SK-N-SH (cell line): ENCODE measurements at regions not wholly inside any gene's neighbourhood (a gene's known extent, or its start where the extent isn't known, plus 50 kb on each side); places are given as distances from the start of the nearest gene placed in this dataset.

Source experiments
- CTCF ChIA-PET: fragments of 300-600, 350-600 bp; formaldehyde crosslinking; extraction: SDS; loops from one replicate; lab custom pipeline; 2021; lab: Yijun Ruan, JAX
- POLR2A ChIA-PET: fragments of 350-600 bp; sonication (Branson Sonifier 250); formaldehyde crosslinking; extraction: SDS; loops from one replicate; lab custom pipeline; 2020; ENCODE audit warnings: antibody characterized with exemption, inconsistent platforms; lab: Yijun Ruan, JAX
- DNase-seq: peaks from one replicate; pipeline ENCODE4 v3.0.0; 2012
- H2AFZ ChIP-seq: fragments of 200-600 bp; sonication (generic); 2 replicates; pipeline ENCODE4 v1.8.1; 2016; ENCODE audit warnings: antibody characterized with exemption, mild to moderate bottlenecking, low read depth
- H3F3A ChIP-seq: fragments of 200-600 bp; sonication (generic); replicated peaks from 2 replicates; pipeline ENCODE3; 2016; ENCODE audit warnings: antibody characterized with exemption, mild to moderate bottlenecking; ENCODE audit not compliant: insufficient read depth
- H3K27ac ChIP-seq, 2 experiments: fragments of 200-500 bp in 1 of 2; fragments of 200-600 bp in 1 of 2; sonication (Bioruptor generic) in 1 of 2; sonication (generic), shearing (Covaris generic) in 1 of 2; 2 replicates each; pipeline versions ENCODE4 v1.5.1 to v1.6.1; 2014 to 2016; ENCODE audit warnings: low read depth in 2 of 2, inconsistent platforms in 1 of 2, low read length in 1 of 2, mild to moderate bottlenecking in 1 of 2, mixed read lengths in 1 of 2
- H3K27me3 ChIP-seq: fragments of 200-600 bp; sonication (generic), shearing (Covaris generic); 2 replicates; pipeline ENCODE4 v1.6.1; 2016; ENCODE audit warnings: mixed run types; ENCODE audit not compliant: insufficient read depth
- H3K36me3 ChIP-seq, 2 experiments: fragments of 200-500 bp in 1 of 2; fragments of 200-600 bp in 1 of 2; sonication (Bioruptor generic) in 1 of 2; sonication (generic) in 1 of 2; replicated peaks in 1 of 2; 2 replicates each; pipeline versions ENCODE3 to v1.5.1; 2014 to 2016; ENCODE audit warnings: low read length in 1 of 2, mild to moderate bottlenecking in 1 of 2; ENCODE audit not compliant: insufficient read depth in 2 of 2, control insufficient read depth in 1 of 2
- H3K4me1 ChIP-seq, 2 experiments: fragments of 200-500 bp in 1 of 2; fragments of 200-600 bp in 1 of 2; sonication (Bioruptor generic) in 1 of 2; sonication (generic), shearing (Covaris generic) in 1 of 2; 2 replicates each; pipeline versions ENCODE4 v1.5.1 to v1.6.1; 2014 to 2016; ENCODE audit warnings: low read depth in 1 of 2, low read length in 1 of 2, mixed run types in 1 of 2; ENCODE audit not compliant: insufficient read depth in 2 of 2, control insufficient read depth in 1 of 2
- H3K4me2 ChIP-seq: fragments of 200-600 bp; sonication (generic), shearing (Covaris generic); 2 replicates; pipeline ENCODE4 v1.6.1; 2017; ENCODE audit warnings: mixed run types
- H3K4me3 ChIP-seq, 2 experiments: fragments of 200-500 bp in 1 of 2; fragments of 200-600 bp in 1 of 2; sonication (Bioruptor generic) in 1 of 2; sonication (generic), shearing (Covaris generic) in 1 of 2; 2 replicates each; pipeline versions ENCODE4 v1.5.1 to v1.8.1; 2014 to 2016; ENCODE audit warnings: low read depth in 2 of 2, inconsistent platforms in 1 of 2, low read length in 1 of 2, mild to moderate bottlenecking in 1 of 2, mixed read lengths in 1 of 2, moderate library complexity in 1 of 2
- H3K79me2 ChIP-seq: fragments of 200-600 bp; sonication (generic); 2 replicates; pipeline ENCODE4 v1.8.1; 2017; ENCODE audit warnings: mild to moderate bottlenecking; ENCODE audit not compliant: insufficient read depth
- H3K9ac ChIP-seq: fragments of 200-600 bp; sonication (generic); 2 replicates; pipeline ENCODE4 v1.6.1; 2017; ENCODE audit warnings: mixed run types
- H3K9me2 ChIP-seq: fragments of 200-600 bp; sonication (generic); 2 replicates; pipeline ENCODE4 v1.6.1; 2017; ENCODE audit warnings: mixed run types
- H3K9me3 ChIP-seq: fragments of 200-600 bp; sonication (generic); 2 replicates; pipeline ENCODE4 v1.6.1; 2017; ENCODE audit warnings: mixed run types, mild to moderate bottlenecking, moderate library complexity
- H4K20me1 ChIP-seq: fragments of 200-600 bp; sonication (generic); 2 replicates; pipeline ENCODE4 v1.6.1; 2017; ENCODE audit warnings: mild to moderate bottlenecking, mixed run types; ENCODE audit not compliant: insufficient read depth
- CHD2 ChIP-seq: fragments of 150-350 bp; IDR thresholded peaks from 2 replicates; pipeline ENCODE4 v1.6.1; 2018; ENCODE audit warnings: low read length; ENCODE audit not compliant: partially characterized antibody
- CTCF ChIP-seq: fragments of 200-600 bp; sonication (generic); IDR thresholded peaks from 2 replicates; pipeline ENCODE4 v1.6.1; 2017; ENCODE audit warnings: antibody characterized with exemption, mild to moderate bottlenecking, moderate library complexity
- ELF1 ChIP-seq: IDR thresholded peaks from 2 replicates; pipeline ENCODE4 v1.4.0; 2012
- FOSL2 ChIP-seq: IDR thresholded peaks from 2 replicates; pipeline ENCODE4 v1.4.0; 2012; ENCODE audit warnings: low read depth, mild to moderate bottlenecking, moderate library complexity, borderline replicate concordance
- FOXJ3 ChIP-seq: sonication (generic); formaldehyde crosslinking; IDR thresholded peaks from 2 replicates; pipeline ENCODE4 v1.5.1; 2020; ENCODE audit warnings: mild to moderate bottlenecking, missing genetic modification reagents
- GABPA ChIP-seq: IDR thresholded peaks from 2 replicates; pipeline ENCODE4 v1.4.0; 2012; ENCODE audit warnings: low read depth, mild to moderate bottlenecking
- MXI1 ChIP-seq: IDR thresholded peaks from 2 replicates; pipeline ENCODE4 v1.6.1; 2012; ENCODE audit warnings: mild to moderate bottlenecking, low read depth, low read length, improper control_type of control experiment
- NRF1 ChIP-seq: IDR thresholded peaks from 2 replicates; pipeline ENCODE4 v1.6.1; 2012; ENCODE audit warnings: low read depth, mild to moderate bottlenecking, low read length
- POLR2AphosphoS5 ChIP-seq: IDR thresholded peaks from 2 replicates; pipeline ENCODE4 v1.6.1; 2012; ENCODE audit warnings: low read depth, low read length
- RFX5 ChIP-seq: IDR thresholded peaks from 2 replicates; pipeline ENCODE4 v1.6.1; 2012; ENCODE audit warnings: mild to moderate bottlenecking, improper control_type of control experiment, low read length
- TCF12 ChIP-seq: IDR thresholded peaks from 2 replicates; pipeline ENCODE4 v1.4.0; 2012
- TEAD4 ChIP-seq: IDR thresholded peaks from 2 replicates; pipeline ENCODE4 v1.4.0; 2012; ENCODE audit warnings: mild to moderate bottlenecking, borderline replicate concordance; ENCODE audit not compliant: insufficient read depth
- YY1 ChIP-seq: IDR thresholded peaks from 2 replicates; pipeline ENCODE4 v1.4.0; 2012; ENCODE audit warnings: low read depth, mild to moderate bottlenecking
- whole genome bisulfite sequencing: methylation state at CpG from one replicate; pipeline ENCODE4 v1.1.6; 2017; ENCODE audit warnings: low lambda C conversion rate; 5-methylcytosine and 5-hydroxymethylcytosine counted together
- TF ChIP-seq, protein P1 (sequence below): IDR thresholded peaks from 2 replicates; pipeline ENCODE4 v1.4.0; 2012; ENCODE audit warnings: low read depth, borderline replicate concordance
- TF ChIP-seq, protein P2 (sequence below): IDR thresholded peaks from 2 replicates; pipeline ENCODE4 v1.4.0; 2012; ENCODE audit warnings: low read depth, borderline replicate concordance
- TF ChIP-seq, protein P3 (sequence below): IDR thresholded peaks from 2 replicates; pipeline ENCODE4; 2012

GRCh38 chr3:144444061-144444460 is 472.4 kb downstream of the DIPK2A start:
- 0% methylated on average over 2 of the region's 2 CpGs for WGBS
- no peak overlapping the region for H3K27ac ChIP-seq
- no peaks in the 10 kb centered on the region for H3K4me1 ChIP-seq
- H3K79me2 ChIP-seq: no peaks in the 10 kb centered on the region; the same call in 1 of the 2 replicates
- no peaks in the 10 kb centered on the region for H4K20me1 ChIP-seq
- TF ChIP-seq FOSL2 (no peak), CTCF (no peak), YY1 (no peak), CHD2 (no peak), FOXJ3 (CRISPR knock-in tag) (no peak), RFX5 (no peak)
- TF ChIP-seq, protein P1, sequence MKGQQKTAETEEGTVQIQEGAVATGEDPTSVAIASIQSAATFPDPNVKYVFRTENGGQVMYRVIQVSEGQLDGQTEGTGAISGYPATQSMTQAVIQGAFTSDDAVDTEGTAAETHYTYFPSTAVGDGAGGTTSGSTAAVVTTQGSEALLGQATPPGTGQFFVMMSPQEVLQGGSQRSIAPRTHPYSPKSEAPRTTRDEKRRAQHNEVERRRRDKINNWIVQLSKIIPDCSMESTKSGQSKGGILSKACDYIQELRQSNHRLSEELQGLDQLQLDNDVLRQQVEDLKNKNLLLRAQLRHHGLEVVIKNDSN: no peak
- TF ChIP-seq, all 33 proteins: peak for 0
- Histone ChIP-seq H3K27me3 (no peaks in the 10 kb centered on the region), H3K9ac (no peak overlapping the region), H3K36me3 (no peaks in the 10 kb centered on the region), H3K9me3 (no peaks in the 10 kb centered on the region), H3K9me2 (no peaks in the 10 kb centered on the region), H3F3A (no peaks in the 10 kb centered on the region), H3K4me3 (no peak overlapping the region), H3K4me2 (no peak overlapping the region), H2AFZ (no peak overlapping the region)
- no peak for DNase-seq
- CTCF ChIA-PET: no interaction called here
- POLR2A ChIA-PET: no interaction called here

- Histone ChIP-seq H3K9ac (no peak overlapping the region), H4K20me1 (no peaks in the 10 kb centered on the region), H3K4me1 (no peaks in the 10 kb centered on the region), H3K9me2 (no peaks in the 10 kb centered on the region), H3K79me2 (no peaks in the 10 kb centered on the region; the same call in 1 of the 2 replicates), H3K4me2 (no peak overlapping the region), H2AFZ (no peak overlapping the region), H3K36me3 (no peaks in the 10 kb centered on the region), H3F3A (no peaks in the 10 kb centered on the region), H3K4me3 (no peak overlapping the region), H3K9me3 (no peaks in the 10 kb centered on the region), H3K27me3 (no peaks in the 10 kb centered on the region), H3K27ac (no peak overlapping the region)
- no peak for TF ChIP-seq FOSL2
- TF ChIP-seq YY1: no peak
- TF ChIP-seq GABPA: no peak
- TF ChIP-seq TCF12: no peak
- TF ChIP-seq, protein P2, sequence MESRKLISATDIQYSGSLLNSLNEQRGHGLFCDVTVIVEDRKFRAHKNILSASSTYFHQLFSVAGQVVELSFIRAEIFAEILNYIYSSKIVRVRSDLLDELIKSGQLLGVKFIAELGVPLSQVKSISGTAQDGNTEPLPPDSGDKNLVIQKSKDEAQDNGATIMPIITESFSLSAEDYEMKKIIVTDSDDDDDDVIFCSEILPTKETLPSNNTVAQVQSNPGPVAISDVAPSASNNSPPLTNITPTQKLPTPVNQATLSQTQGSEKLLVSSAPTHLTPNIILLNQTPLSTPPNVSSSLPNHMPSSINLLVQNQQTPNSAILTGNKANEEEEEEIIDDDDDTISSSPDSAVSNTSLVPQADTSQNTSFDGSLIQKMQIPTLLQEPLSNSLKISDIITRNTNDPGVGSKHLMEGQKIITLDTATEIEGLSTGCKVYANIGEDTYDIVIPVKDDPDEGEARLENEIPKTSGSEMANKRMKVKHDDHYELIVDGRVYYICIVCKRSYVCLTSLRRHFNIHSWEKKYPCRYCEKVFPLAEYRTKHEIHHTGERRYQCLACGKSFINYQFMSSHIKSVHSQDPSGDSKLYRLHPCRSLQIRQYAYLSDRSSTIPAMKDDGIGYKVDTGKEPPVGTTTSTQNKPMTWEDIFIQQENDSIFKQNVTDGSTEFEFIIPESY: no peak
- TF ChIP-seq, protein P3, sequence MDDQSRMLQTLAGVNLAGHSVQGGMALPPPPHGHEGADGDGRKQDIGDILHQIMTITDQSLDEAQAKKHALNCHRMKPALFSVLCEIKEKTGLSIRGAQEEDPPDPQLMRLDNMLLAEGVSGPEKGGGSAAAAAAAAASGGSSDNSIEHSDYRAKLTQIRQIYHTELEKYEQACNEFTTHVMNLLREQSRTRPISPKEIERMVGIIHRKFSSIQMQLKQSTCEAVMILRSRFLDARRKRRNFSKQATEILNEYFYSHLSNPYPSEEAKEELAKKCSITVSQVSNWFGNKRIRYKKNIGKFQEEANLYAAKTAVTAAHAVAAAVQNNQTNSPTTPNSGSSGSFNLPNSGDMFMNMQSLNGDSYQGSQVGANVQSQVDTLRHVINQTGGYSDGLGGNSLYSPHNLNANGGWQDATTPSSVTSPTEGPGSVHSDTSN: no peak
- no peak for TF ChIP-seq MXI1
- no peak for TF ChIP-seq TEAD4
- no peak for TF ChIP-seq POLR2AphosphoS5
- TF ChIP-seq NRF1: no peak
- TF ChIP-seq ELF1: no peak
- ChIA-PET POLR2A (no interaction called here), CTCF (no interaction called here)
- DNase-seq: no peak
- under 1% methylated on average over 4 of the region's 4 CpGs for WGBS
Measured at GRCh38 chr3:144444546-144444945, 472.9 kb downstream of the DIPK2A start.
